ENCODE measurements at regions not wholly inside any gene's neighbourhood (a gene's known extent, or its start where the extent isn't known, plus 50 kb on each side); places are given as distances from the start of the nearest gene placed in this dataset.

DNA sequence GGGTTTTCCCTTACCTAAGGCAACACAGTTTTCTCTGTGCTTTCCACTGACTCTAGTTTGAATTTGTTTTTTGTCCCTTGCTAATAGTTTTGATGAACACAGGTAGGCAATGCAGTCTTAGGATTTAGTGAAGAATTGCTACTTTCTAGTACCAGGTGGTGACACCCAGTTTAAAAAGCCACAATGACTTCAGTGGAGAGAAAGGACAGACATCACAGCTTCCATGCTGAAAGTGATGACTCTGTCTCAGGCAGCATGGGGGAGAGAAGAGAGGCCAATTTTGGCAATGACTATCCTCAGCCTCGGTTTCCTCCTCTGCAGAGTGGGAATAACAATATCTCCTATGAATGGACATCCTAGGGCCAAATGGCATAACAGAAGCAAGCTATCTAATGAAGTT, 118.8 kb downstream of the AXIN2 start:
- no peak for DNase-seq

- no peak for DNase-seq
Measured at GRCh38 chr17:65442250-65442649, 119.2 kb downstream of the AXIN2 start.

- no peak for DNase-seq
Measured at GRCh38 chr17:65441053-65441605, 120.3 kb downstream of the AXIN2 start.

- no peak for DNase-seq
Measured at GRCh38 chr17:65438708-65439294, 122.6 kb downstream of the AXIN2 start.

DNA sequence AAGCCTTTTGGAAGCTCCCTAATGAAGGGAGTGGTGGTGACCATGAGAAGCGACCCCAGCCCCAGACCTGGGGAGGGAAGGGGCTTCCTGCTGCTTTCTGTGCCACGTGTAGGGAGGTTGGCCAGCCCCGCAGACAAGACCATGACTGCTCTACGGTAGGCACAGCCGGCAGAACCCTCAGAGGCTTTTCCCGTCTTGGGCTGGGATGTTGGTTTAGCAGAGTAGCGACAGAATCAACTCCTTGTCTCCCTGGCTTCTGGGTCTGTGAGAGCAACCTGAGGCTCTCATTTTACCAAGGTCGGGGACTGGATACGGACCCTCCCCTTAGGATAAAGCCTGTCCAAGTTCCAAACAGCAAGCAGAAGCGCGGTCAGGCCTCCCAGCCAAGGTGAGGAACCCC, 123.3 kb downstream of the AXIN2 start:
- DNase-seq: no peak

DNA sequence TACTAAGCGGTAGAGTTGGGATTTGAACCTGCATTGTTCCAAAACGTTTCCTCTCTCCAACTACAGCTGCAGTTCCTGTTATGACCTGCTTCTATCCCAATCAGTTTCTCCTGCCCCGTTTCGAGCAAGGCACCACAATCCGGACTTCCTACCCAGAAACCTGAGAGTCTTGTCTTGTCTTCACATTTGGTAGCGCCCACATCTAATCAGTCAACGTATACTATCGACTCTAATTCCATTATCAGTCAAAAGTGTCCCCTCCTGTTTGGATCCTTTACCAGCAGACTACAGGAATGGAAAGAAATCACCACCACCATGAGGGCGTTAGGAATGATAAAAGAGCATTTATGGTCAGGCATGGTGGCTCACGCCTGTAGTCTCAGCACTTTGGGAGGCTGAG, 124.6 kb downstream of the AXIN2 start:
- DNase-seq: no peak

GRCh38 chr17:65434878-65435277, 126.6 kb downstream of the AXIN2 start:
- no peak for DNase-seq

DNA sequence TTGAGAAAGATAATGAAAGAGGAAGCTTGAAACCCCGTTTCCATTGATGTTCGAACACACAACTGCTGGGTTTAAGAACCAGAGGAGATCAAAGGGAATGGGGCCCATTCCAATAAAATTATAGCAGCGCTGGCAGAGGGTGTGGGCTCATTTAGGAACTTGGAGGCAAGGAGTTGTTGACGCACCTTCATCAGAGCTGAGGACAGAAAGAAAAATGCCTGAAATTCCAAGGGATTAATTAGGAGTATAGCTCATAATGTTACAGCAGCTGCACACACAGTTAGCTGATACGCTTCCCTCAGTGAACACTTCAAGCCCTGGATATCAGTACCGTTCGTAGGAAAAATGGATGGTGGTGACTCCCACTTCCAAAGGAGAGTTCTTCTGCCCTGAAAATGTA, 127.2 kb downstream of the AXIN2 start:
- no peak for DNase-seq

DNA sequence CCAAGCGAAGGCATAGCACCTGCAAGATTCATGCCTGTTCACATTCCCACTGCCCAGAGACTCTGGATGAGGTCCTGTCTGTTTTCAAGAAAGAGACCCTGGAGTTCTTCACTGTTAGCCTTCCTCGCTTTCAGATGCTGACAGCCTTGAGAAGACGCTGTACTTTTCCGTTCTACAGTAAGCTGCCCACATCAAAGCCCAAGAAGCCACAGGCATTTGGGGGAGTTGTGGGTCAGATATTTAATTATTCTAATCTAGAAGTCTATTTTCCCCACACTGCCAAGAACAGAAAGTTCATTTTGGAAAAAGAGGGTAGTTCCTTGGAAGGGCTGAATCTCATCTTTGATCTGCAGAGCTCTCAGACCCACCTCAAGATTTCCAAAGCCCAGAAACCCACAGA, 127.9 kb downstream of the AXIN2 start:
- no peak for DNase-seq

DNA sequence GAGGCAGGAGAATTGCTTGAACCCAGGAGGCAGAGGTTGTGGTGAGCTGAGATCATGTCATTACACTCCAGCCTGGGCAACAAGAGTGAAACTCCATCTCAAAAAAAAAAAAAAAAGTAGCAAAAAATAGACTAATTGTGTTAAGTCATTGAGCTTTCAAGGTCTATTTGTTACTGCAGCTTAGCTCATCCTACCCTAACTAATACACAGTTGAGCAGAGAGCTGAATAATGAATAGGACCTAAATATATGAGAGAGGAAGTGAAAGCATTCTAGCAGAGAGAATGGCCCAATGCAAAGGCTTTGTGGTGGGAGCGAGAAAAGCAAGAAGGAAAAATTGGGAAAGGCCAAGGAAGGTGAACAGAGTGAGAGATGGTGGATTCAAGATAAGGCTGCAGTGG, 128.3 kb downstream of the AXIN2 start:
- DNase-seq: no peak

DNA sequence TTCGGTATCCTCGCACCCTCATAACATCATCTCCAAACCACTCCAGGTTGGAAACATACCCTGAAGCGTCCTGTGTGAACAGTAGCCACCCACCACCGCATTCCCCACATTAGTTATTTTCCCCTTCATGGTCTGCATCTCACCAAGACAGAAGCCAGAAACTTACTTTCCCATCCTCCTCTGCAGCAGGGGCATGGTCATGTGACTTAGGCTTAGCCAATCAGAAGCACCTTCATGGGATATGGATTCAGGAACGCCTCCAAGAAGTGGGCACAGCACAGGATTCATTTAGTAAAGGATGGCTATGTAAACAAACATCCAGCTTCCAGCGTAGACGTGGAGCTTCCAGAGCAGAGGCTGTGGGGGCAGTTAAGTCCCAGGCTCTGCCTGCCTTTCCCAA, 130.3 kb downstream of the AXIN2 start:
- DNase-seq: no peak

GRCh38 chr17:65430209-65430833, 131.1 kb downstream of the AXIN2 start:
- DNase-seq: no peak

- no peak for DNase-seq
Measured at GRCh38 chr17:65423346-65424140, 137.9 kb downstream of the AXIN2 start.

DNA sequence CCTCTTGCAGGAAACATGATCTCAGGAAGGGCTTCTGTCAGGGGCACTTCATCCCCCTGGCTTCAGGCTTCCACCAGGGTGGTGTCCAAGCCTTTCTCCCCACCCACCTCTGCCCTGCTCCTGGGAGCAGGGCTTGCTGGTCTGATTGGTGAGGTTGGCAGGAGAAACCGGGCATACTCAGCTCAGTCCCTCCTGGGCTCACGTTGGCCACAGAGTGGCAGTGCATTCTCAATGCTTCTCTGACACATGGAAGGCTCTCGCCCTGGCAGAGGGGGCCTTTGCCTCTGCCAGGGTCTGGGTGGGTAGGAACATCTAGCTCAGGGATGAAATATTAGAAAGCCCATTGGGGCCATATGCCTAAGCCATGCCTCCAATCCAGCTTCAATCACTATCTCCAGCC, 142.8 kb downstream of the AXIN2 start:
- no peak for DNase-seq

DNA sequence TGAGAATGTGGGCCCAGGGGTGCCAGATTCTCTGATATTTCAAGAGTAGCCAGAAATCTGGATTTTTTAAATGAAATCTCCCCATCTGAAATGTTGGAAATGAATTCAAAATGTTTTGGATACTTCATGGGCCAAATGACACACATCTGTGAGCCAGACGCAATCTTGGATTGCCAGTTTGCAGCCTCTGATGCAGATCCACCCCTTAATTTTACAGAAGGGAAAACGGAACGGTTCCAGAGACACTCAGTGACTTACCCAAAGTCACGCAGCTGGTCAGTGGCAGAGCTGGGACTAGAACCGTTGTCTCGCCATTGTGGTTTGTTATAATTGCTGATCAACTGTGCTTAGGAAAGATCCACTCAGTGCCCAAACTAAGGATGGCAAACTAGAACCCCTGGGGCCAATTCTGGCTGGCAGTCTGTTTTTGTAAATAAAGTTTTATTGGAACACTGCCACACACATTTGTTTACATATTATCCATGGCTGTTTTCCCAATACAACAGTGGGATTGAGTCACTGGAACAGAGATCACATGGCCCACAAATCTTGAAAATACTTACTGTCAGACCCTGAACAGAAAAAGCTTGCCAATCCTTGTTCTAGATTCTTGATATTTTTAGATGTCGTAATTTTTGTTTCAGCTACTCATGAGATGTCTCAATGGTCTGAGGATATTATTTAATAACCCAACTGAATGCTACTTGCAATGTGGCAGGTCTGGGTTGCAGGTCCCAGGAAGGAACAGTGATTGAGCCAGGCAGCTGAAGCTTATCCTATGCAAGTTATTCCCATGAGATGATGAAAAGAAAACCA, 143.8 kb downstream of the AXIN2 start:
- no peak for DNase-seq

DNA sequence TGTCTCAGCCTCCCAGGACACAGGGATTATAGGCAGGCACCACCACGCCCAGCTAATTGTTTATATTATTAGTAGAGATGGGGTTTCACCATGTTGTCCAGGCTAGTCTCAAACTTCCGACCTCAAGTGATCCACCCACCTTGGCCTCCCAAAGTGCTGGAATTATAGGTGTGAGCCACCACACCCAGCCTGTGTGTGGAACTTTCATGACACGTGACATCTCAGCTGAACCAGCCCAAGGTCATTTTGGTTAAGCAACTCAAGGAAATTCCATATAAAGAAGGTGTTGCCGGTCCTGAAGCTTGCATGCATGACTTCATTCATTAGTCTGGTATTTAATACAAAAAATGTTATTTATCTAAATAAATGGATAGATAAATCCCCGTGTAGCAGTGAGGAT, 145.5 kb downstream of the AXIN2 start:
- DNase-seq: no peak

- DNase-seq: no peak
Measured at GRCh38 chr17:65413390-65413789, 148.1 kb downstream of the AXIN2 start.

GRCh38 chr17:65409381-65409780, 152.1 kb downstream of the AXIN2 start:
- no peak for DNase-seq

- no peak for DNase-seq
Measured at GRCh38 chr17:65408050-65408449, 153.4 kb downstream of the AXIN2 start.

DNA sequence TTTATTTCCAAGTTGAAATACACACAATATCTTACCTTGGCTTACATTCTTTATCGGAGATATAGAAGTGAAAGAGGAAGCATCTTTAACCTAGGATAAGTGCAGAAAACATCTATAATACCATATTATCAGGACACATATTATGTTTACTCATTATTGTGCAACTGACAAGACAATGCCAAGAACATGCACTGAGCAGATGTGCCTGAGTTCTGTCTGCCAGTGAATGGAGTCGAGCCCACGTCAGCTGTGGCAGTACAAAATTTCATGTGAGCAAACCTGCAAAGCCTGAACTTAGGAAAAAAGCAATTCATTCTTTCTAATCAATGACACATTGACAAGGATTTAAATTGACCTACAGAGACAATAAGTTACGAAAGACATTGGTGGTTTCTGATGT, 154.4 kb downstream of the AXIN2 start:
- no peak for DNase-seq

GRCh38 chr17:65406552-65406951, 154.9 kb downstream of the AXIN2 start:
- DNase-seq: no peak

- DNase-seq: no peak
Measured at GRCh38 chr17:65405563-65405962, 155.9 kb downstream of the AXIN2 start.

- no peak for DNase-seq
Measured at GRCh38 chr17:65404761-65405160, 156.7 kb downstream of the AXIN2 start.
